ENCODE measurements at regions not wholly inside any gene's neighbourhood (a gene's known extent, or its start where the extent isn't known, plus 50 kb on each side); places are given as distances from the start of the nearest gene placed in this dataset.

DNA sequence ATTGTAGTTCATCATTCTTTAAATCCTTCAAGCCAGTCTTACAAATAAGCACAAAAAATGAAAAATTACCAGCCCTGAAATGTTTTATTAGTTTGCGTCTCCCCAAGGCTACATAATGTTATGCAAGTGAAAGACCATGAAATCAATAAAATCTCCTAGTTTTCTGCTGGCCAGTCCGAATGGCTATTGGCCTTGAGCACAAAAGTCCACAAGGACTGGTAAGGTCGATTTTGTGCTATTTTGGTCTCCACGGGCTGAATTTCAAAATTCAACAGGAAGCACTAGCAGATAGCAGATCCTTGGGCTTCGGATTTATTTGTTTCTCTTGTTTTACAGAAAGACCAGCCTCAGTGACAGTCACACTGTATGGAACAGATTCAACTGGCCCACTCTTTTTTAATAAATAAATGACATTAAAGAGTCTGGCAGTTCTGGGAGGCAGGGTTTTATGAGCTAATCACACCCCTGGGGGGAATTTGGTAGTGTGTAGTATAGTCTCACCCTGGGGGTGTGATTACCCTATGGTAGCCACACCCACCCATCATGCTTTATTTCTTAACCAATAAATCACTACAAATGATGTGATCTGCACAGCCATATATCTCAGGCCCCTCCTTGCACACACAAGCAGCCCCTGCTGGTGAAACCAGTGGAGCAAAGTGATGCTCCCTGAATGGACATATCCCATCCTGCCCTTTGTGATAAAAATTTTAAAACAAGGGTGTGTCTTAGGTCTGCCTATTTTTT is 51.1 kb upstream of the TMEM33 start:
- Mint-ChIP-seq H3K27ac (ENCODE audit: unreplicated experiment) (no peak overlapping the region), H3K9me3 (ENCODE audit: low read depth) (no peaks in the 10 kb centered on the region), H3K27me3 (ENCODE audit: low read depth) (peaks cover 77% of the 10 kb centered on the region), H3K4me1 (ENCODE audit: low read depth) (peaks cover 16% of the 10 kb centered on the region), H3K4me3 (ENCODE audit: unreplicated experiment) (no peak overlapping the region), H3K36me3 (ENCODE audit: low read depth) (no peaks in the 10 kb centered on the region)
- DNase-seq (ENCODE audit: low spot score): no peak
- TF ChIP-seq CTCF (IDR thresholded peaks at IDR 0.05): no peak

DNA sequence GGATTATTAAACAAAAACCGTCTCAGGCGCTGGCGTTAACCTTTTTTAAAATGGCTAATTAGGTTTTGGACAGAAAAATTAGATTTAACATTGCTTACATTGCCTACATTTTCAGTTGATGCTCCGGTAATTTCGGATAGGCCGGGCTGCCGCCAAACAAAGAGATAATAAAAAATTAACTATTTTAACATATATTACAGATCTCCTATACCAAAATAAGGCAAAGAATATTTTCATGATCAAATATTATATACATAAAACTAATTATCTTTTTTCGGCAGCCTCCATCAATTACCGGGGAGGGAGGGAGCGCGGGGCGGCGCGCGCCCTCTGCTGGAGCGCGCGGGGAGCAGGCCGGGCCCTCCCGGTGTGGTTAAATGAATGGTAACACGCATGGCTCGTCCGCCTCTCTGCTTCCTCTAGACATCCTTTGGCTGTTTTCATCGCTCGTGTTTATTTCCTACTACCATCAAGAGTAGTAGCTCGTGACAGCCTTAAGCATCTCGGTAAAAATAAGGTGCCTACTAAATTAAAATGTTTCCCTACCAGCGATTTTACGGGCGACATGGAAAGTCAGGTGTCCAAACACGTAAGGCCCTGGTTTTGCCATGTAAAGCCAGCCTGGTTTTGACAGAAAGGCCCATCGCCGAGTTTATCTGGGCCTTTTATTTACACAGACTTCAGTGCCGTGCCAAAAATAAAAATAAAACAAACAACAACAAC is 52.4 kb upstream of the TMEM33 start:
- H3K36me3 Mint-ChIP-seq (ENCODE audit: low read depth): no peaks in the 10 kb centered on the region
- peaks cover 86% of the 10 kb centered on the region for H3K27me3 Mint-ChIP-seq (ENCODE audit: low read depth)
- peaks cover 16% of the 10 kb centered on the region for H3K4me1 Mint-ChIP-seq (ENCODE audit: low read depth)
- no peak for DNase-seq (ENCODE audit: low spot score)
- TF ChIP-seq CTCF (IDR thresholded peaks at IDR 0.05): peak; percentile 97
- H3K4me3 Mint-ChIP-seq (ENCODE audit: unreplicated experiment): peak overlapping the region; percentile 57
- H3K9me3 Mint-ChIP-seq (ENCODE audit: low read depth): no peaks in the 10 kb centered on the region
- no peak overlapping the region for H3K27ac Mint-ChIP-seq (ENCODE audit: unreplicated experiment)

- peaks cover 2% of the 10 kb centered on the region for H3K36me3 Mint-ChIP-seq (ENCODE audit: low read depth)
- H3K4me1 Mint-ChIP-seq (ENCODE audit: low read depth): peaks cover 16% of the 10 kb centered on the region
- no peak overlapping the region for H3K27ac Mint-ChIP-seq (ENCODE audit: unreplicated experiment)
- TF ChIP-seq CTCF (IDR thresholded peaks at IDR 0.05): no peak
- no peaks in the 10 kb centered on the region for H3K9me3 Mint-ChIP-seq (ENCODE audit: low read depth)
- peaks cover 86% of the 10 kb centered on the region for H3K27me3 Mint-ChIP-seq (ENCODE audit: low read depth)
- no peak for DNase-seq (ENCODE audit: low spot score)
- H3K4me3 Mint-ChIP-seq (ENCODE audit: unreplicated experiment): peak overlapping the region; percentile 57
Measured at GRCh38 chr4:41881981-41882624, 53.1 kb upstream of the TMEM33 start.

- H3K4me3 Mint-ChIP-seq (ENCODE audit: unreplicated experiment): peak overlapping the region; percentile 71
- TF ChIP-seq CTCF (IDR thresholded peaks at IDR 0.05): no peak
- H3K4me1 Mint-ChIP-seq (ENCODE audit: low read depth): peaks cover 16% of the 10 kb centered on the region
- H3K36me3 Mint-ChIP-seq (ENCODE audit: low read depth): peaks cover 4% of the 10 kb centered on the region
- H3K27me3 Mint-ChIP-seq (ENCODE audit: low read depth): peaks cover 85% of the 10 kb centered on the region
- no peaks in the 10 kb centered on the region for H3K9me3 Mint-ChIP-seq (ENCODE audit: low read depth)
- DNase-seq (ENCODE audit: low spot score): no peak
- H3K27ac Mint-ChIP-seq (ENCODE audit: unreplicated experiment): no peak overlapping the region
Measured at GRCh38 chr4:41880840-41881831, 54.1 kb upstream of the TMEM33 start.

Data from chondrocyte (in vitro differentiated cells).